B cell (primary cell): ENCODE measurements at regions not wholly inside any gene's neighbourhood (a gene's known extent, or its start where the extent isn't known, plus 50 kb on each side); places are given as distances from the start of the nearest gene placed in this dataset.

ENCODE experiments used
- EZH2 ChIP-seq: IDR thresholded peaks from 2 replicates; pipeline ENCODE4 v1.6.1; 2012; ENCODE audit warnings: borderline replicate concordance, low read depth, mild to moderate bottlenecking, moderate library complexity, low read length; ENCODE audit not compliant: insufficient read depth, poor library complexity, severe bottlenecking
- TF ChIP-seq, protein P1 (sequence below): fragments of 200-600 bp; IDR thresholded peaks from one replicate; pipeline ENCODE4 v1.8.0; 2022; ENCODE audit warnings: antibody characterized with exemption, mild to moderate bottlenecking

DNA sequence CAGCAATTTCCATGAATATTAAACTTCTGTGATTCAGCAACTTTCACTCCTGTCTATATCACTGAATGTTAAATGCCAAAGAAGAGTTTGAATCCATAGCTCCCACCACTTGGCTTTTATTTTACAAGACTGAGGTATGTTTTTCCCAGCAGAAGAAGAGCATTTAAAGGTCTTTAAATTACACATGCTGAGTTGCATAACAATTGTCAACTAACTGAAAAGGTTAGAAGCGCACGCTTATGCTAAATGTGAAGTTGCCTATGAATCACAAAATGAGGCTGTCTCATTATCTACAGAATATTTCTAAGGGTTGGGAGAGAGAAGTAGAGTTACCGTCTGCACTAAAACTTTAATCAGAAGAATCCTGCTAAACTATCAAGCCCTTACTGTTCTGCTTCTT lies 1086.3 kb downstream of the FAM181B start:
- TF ChIP-seq, protein P1, sequence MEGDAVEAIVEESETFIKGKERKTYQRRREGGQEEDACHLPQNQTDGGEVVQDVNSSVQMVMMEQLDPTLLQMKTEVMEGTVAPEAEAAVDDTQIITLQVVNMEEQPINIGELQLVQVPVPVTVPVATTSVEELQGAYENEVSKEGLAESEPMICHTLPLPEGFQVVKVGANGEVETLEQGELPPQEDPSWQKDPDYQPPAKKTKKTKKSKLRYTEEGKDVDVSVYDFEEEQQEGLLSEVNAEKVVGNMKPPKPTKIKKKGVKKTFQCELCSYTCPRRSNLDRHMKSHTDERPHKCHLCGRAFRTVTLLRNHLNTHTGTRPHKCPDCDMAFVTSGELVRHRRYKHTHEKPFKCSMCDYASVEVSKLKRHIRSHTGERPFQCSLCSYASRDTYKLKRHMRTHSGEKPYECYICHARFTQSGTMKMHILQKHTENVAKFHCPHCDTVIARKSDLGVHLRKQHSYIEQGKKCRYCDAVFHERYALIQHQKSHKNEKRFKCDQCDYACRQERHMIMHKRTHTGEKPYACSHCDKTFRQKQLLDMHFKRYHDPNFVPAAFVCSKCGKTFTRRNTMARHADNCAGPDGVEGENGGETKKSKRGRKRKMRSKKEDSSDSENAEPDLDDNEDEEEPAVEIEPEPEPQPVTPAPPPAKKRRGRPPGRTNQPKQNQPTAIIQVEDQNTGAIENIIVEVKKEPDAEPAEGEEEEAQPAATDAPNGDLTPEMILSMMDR = no peak
- no peak for TF ChIP-seq EZH2
